Activated CD8-positive, alpha-beta memory T cell treated with anti-CD3 and anti-CD28 coated beads, Interleukin-2, amount 50 U/mL, for 4 hours (primary cell): ENCODE measurements at regions not wholly inside any gene's neighbourhood (a gene's known extent, or its start where the extent isn't known, plus 50 kb on each side); places are given as distances from the start of the nearest gene placed in this dataset.

Experiments used
- DNase-seq: peaks from one replicate; pipeline ENCODE4 v3.0.0-alpha.2; 2020

DNA sequence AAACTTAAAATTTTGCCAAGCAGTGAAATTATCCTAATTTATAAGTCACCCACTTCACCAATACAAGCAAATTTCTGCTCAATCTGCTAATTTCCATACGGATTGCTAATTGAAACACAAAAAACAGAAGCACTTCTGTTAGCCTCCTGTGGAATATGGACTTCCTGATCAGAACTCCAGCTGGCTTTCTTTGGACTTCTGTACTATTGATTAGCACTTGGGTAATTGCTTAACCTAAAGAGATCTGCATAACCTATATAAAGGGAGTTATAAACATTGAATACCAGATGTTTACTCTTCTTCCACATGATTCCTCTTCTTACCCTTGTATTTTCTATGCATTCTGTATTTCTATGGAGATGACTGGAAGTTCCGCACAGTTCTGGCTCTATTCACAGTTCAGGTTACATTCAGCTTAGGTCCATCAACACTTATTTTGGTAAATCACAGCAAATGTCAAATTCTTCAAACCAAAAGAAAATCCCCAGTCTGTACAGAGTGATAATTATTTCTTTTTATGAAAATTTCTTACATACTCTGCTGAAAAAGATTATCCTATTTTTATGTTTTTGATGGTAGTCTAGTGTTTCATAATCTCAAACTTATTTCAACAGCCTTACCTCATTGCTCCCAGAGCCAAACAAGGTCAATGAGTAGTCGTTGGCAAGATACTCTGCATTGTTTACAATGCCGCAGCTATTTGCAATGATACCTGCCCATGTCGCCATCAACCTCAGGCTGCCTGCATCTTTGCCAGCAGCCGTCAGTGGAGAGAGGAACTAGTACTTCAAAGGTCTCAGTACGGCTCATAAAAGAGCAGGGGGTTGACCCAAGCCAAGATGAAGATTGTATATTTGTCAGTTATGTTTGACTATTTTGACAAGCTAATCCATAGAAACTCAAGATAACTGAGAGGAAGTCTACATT lies 225.6 kb downstream of the AHR start:
- DNase-seq: no peak

DNA sequence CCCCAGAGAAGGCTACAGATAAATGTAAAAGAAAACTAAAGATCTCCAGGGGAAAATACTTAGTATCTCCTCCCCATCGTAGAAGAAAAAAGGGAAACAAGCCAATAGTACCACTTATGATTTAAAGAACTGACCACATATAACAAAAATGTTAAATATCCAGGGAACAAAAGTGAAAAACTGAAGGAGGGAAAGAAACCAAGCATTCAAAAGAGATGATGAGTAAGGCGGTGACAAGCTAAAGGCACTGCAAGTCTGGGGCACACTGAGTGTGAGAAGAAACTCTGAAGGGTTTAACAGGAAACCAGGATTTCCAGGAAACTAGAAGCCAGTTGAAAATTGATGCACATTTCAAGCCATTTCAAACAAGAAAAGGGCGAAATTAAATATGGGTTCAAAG lies 226.3 kb downstream of the AHR start:
- DNase-seq: no peak

DNA sequence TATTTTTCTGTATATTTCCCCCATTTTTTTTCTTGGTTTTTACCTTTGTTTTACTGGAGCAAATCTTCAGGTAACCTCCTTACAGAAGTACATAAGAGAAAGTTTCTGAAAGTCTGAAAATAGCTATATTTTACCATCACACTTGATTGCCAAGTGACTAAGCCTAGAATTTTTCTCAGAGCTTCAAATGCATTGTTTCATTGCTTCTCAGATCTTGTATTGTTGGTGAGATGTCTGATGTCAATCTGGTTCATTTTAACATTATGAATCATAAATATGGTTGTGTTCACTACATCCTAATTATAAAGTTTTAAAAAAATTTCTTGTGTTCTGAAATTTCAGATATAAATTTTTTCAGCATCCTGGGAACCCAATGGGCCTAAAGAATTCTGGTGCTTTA lies 228.2 kb downstream of the AHR start:
- DNase-seq: no peak

DNA sequence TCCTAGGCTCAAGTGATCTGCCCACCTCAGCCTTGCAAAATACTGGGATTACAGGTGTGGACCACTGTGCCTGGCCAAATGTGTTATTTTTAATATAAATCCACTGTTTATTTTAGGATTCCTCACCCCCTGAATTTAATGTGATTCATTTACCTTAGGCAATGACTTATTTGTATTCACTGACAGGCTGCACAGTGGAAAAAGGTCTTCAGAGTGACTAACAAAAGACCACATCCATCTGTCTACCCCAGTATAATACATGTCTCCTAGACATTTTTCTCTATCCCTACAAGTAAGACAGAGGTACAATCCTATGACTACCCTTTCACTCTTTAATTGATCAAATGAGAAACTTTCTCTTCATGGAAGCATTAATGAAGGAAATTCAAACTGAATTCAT lies 230.2 kb downstream of the AHR start:
- no peak for DNase-seq

DNA sequence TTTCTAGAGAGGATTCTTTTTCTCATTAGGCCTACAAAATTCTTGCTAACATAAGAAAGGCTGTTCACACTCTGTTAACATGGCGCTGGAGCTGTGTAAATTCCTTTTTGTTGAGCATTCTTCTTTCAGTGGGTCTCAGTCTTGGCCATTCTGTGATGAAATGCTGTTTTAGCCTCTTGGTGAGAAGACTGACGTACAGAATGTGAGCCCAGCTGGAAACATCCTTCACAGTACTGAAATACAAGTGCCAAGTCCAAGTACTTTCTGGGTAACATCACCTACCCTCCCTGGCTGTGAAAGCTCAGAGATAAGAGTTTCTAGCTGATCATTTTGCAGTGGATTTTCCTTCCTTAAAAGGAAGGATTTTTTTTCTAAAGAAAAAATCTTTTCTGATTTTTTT lies 231.8 kb downstream of the AHR start:
- DNase-seq: no peak

DNA sequence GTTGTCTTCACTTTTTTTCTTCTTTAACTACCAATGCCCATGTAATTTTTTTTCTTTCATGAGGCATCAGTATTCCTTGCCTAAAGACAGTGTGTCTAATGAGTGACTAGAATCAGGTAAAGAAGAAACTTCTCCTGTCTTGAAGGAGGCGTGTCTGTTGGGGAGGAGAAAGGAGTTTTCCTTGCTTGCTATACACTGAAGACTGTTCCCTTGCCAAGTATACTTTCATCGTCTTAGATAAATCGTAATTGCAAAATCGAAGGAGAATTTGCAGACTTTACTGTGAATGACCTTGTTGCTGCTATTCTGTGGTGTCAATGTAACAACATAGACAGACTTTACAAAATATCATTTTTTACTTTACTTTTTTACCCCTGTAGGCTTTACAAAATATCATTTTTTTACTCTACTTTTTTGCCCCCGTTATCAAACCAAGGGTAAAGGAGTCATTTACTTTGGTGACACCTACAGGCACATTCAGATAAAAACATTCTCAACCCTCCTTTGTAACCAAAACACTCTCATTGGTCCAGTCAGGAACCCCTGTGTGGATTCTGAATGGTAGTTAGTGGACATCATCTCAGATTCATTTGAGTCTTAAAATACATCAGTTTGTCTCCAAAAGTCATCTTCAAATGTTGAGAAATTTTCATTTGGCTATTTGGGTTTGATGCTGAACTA lies 232.4 kb downstream of the AHR start:
- DNase-seq: no peak

DNA sequence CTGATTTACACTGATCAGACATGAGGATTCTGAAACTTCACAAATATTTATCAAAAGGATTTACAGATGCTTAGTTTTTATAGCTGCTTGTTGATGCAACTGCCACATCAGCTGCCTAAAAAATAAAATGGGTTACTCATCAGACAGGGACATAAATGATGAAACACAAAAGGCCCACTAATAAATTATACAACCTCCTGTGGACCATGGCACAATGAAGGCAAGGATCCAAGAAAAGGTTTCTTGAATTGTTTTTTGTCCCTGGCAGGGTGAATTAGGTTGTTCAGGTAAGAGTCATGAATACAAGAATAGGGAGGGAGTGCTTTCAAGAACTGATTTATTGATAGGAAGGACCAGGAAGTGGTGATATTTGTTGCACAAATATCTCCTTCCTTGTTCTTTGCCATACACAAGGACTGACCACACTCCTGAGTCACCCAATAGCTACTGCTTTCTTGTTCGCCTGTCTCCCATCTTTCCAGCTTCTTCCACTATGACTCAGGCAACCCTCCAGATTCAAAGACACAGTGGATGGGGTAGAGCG lies 234.5 kb downstream of the AHR start:
- DNase-seq: no peak

DNA sequence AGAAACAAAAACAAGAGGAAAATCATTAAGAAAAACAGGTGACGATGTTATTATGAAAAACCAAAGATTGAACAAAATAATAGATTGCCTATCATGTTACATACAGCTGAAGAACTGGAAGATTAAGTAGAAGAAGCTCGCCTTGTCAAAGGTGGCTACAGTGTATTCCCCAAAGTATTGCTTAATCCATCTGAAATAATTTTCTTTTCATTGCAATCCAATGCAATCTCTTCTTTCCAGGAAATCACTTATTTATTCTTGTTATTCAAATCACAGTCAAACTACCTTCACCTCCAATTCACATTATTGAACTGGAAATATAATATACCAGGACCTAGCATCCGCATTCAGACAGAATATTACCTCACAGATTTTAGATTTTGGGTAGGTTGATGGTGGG lies 235.9 kb downstream of the AHR start:
- no peak for DNase-seq

DNA sequence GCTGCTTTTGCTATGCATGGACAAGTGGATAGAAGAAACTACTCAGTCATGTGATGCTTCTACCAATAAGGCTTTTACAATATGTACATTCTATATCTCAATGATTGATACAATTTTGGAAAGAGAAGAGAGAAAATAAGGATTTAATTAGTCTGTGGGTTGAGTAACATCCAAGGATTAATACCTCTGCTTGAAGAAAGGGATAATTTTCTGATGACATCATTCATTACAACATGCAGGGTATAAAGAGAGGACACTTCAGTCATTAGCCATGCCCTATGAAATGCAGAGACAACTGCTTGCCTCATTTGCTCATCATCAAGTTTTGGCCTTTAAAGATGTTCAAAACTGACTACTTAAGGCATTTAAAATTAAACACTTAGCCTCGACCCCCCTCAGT lies 237.3 kb downstream of the AHR start:
- no peak for DNase-seq

DNA sequence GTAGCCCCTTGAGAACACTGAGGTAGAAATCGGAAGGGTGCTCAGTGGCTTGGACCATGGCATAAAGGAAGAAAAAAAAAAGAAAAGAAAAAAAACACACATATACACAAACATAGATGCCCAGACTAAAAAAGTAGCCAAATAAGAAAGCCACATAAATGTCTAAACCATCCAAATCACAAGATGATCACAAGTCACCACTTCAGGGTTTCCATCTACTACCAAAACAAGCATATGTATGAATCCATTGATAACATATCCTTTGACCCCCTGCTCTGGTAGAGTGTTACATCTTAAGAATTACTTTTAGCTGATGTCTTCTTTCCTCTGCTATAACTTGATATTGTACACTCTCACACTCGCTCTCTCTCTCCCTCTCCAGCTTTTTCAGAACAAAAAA lies 245.9 kb downstream of the AHR start:
- DNase-seq: no peak

DNA sequence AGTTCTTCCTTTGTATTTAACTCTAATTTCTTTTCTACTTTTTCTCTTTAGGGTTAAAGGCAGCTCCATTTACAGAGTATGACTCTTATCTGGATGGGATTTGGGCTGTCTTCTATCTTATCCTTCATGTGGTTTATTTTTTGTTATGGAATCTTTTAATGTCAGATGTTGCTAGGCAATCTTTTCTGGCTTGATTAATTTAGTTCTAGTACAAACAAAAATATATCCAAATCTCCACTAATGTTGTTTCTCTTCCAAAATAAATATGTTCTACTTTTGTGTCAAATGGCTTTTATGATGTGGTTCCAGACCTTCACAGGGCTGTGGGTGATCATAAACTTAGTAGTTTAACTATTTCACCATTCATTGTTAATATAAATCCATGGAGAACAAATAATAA lies 246.9 kb downstream of the AHR start:
- DNase-seq: no peak

DNA sequence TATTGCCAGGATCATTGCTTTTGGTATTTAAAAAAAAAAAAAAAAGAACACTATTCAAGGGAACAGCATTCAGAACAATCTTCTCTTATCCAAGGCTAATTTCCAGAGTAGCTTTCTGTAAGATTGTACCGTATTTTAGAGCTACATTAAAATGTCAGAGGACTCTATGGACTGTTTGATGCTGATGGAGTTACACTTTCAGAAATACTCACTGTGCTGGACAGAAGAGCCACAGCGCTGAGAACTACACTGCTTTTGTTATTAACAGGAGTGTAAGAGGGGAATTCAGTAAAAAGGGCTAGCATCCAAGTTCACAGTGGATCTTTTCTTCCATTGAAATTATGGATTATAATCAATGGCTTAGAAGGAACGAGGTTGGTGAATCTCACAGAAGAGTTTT lies 247.7 kb downstream of the AHR start:
- no peak for DNase-seq

DNA sequence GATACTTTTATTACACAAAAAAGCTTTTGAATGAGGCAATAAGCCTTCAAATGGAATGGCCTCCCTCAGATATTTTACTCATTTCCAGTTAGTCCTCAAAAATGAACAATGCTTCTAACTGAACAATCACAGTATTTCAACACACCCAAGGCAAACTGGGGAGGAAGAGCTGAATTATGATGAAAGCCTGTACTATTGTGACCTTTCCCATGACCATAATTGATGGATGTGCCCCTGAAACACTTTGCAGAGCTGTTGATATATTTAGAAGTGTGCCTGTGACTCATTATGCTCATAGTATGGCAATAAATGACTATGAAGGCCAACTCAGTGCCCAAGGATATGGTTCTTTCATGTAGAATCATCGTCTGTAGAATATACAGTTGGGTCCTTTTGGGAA lies 248.1 kb downstream of the AHR start:
- no peak for DNase-seq

DNA sequence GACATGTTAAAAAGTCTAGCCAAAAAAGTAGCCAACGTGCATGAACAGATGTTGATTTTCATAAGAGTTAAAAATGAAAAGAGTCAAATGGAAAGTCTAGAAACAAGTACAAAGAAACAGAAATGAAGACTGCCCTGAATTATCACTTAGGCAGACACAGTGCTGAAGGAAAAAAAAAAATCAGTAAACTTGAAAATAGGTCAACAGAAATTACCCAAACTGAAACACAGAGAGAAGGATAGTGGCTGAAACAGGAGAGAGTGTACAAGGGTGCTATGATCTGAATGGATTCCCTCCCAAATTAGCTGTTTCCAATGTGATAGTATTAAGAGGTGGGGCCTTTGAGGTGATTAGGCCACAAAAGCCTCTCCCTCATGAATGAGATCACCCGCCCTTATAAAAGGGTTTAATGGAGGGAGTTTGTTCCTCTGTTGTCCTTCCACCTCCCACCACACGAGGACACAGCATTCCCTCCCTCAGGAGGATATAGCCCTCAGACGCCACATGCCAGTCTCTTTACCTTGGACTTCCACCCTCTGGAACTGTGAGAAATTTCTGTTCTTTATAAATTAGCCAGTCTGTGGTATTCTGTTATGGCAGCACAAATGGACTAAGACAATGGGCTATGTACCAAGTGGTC lies 249.7 kb downstream of the AHR start:
- DNase-seq: no peak

DNA sequence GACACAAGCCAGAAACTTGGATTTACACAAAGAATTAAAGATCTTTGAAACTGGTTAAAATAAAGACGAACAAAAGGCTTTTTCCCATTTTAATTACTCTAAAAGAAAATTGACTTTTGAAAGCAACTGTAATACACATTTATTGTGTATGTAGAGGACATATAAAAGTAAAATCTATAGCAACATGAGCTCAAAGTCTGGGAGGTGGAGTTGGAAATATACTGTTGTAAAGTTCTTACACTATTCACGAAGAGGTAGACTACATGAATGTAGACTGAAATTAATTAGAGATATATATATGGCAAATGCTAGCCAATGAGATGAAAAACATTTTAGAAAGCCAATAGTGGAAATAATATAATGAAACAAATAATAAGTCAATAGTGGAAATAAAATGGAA lies 251.0 kb downstream of the AHR start:
- DNase-seq: no peak

DNA sequence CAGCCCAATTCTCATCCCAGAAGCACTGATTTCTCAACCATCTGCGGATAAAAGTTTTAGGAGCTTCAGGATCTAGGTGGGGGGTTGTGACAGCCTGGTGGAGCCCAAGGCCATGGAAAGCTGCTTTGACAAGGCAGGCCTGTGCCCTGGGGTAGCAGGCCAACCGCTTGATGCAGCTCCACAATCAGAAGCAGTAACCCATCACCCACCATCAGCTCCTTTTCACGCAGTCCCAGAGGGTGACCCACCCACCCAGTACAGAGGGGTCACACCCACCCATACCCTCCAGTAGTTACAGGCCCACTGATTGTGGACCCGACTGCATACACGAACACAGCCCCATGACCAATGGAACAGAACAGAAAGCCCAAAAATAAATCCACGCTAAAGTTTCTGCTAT lies 253.9 kb downstream of the AHR start:
- no peak for DNase-seq

DNA sequence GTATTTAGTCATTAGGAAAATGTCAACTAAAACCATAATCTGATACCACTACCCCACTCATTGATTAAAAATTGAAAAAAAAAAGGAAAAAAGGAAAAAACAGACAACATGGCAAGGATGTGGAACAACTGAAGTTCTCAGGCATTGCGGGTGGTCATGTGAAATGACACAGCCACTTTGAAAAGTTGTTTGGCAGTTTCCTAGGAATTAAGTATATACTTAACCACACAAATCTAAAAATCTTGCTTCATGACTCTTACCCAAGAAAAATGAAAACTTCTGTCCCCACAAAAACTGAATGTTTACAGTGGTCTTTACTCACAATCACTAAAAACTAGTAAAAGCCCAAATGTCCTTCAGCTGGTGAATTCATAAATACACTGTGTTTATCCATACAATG lies 254.5 kb downstream of the AHR start:
- no peak for DNase-seq

DNA sequence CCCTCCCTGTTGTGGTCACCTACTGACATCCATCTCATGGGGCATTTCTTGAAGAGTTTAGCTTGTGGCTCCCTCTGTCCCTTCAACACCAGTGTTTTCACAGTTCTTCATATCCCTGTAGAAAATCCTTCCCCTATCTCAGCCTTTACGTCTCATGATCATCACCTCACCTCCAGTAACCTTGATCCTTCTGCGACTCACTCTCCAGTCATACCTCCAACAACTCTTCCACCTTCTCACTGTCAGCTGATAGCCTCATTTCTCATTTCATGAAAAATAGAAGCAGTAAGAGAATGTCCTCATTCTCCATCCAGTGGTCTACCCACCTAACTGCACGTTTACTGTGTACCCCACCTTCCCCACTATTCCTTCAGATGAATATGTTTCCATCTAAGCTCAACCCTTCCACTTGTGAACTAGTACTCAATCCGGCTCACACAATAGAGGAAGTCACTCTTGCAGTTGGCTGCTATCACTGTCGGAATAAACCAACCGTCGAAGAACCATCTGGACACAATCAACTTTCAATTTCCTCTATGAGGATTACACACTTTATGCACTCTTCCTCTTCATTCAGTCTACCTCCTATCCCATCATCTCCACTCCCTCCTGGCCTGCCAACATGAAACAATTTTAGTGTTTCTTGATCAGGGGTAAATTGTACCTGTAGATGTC lies 256.0 kb downstream of the AHR start:
- no peak for DNase-seq

DNA sequence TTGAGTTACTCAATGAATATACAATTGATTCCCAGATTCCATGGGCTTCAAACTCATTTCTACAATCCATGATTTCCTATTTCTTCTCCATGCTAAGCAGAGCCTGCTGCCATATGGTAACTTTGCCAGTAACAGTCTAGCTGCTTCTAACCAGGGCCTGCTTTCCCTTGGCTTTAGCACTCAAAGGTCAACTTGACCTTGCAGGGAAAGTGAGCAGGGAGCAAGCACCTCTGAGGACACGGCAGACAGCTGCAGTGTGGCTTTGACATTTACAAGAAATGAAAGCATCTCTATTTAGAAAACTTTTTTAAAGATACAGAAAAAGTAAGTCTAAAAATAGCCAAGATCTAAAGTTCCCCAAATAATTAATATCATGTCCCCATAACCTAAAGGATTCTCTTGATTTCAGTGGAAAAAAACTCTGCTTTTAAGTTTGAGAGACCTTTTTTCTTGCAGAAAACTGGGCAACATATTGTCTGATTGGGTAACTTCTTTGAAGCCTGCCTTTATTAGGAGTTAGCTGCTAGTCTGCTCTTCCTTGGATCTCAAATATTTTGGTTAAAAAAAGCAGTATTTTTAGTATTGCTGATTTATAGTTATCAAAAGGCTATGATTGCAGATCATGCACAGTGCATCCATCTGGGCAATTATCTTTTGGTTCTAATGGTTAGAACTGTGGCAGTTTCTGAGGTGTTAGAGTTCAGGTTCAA lies 257.9 kb downstream of the AHR start:
- DNase-seq: no peak

DNA sequence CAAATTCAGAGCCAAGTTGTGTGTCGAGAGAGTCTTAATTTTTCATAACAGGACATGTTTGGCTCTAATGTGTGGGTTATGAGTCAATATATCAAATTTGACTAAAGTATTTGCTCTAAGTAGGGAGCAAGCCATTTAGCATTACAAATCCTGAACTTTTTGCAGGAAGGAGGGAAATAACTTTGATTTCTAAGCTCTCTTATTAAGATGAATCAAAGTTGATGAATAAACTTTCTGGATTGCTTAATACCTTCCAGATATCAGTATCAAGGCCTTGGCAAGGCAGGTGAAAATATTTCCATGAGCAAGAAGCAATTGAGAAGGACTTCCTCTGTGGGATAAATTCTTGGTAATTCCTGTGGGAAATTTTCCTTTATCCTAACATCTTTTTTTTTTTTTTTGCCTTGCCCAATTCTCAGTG lies 258.8 kb downstream of the AHR start:
- DNase-seq: no peak

DNA sequence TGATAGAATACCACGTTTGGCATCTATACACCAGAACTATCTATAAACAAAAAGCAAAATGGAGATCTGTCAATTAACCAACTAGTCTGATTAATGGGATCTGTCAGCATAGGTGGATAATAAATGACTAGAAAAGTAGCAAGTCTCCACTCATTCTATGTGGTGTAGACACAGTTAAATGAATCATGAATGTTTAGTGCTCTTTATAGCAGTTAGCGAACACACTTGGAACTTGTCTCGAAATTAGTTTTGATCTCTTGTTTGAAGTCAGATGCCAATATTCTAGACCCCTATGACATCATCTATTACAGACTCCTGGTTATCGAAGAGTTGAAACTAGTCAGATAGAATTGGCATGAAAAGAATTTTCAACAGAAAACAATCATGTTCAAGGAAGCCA lies 259.7 kb downstream of the AHR start:
- DNase-seq: no peak

DNA sequence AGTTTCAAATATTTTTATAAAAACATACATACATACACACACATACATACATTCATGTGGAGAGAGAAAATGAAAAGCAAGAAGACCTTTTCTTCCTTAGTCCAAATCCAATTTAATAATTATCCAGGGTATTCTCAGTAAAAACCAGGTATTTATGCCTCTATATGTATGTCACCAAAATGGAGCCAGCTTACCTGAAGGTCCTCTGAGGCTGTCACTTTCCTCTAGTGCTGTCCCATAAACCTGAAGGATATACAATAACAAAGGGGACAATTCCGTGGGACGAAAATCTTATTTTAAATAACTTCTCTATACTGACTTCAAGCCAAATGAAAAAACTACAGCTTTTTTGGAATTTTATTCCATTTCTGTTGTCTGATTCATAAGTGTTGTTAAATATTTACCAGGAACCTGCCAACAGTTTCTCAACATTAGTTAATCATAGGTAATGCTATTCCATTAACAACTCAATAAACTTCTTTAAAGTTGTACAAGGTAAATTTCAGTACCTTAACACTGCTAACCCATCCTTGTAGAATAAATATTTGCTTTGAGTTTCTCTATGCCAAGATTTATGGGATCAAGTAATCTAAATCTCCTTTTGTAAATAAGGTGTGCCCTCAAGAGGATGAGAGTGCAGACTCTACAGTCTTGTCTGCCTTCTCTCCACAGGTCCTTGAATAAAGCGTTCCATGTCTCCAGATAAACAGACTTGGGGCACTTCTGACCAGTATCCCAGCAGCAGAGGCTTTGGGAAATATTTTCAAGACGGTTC lies 260.3 kb downstream of the AHR start:
- DNase-seq: no peak
